Kasumi-1 (cell line): ENCODE measurements at regions not wholly inside any gene's neighbourhood (a gene's known extent, or its start where the extent isn't known, plus 50 kb on each side); places are given as distances from the start of the nearest gene placed in this dataset.

Experiments
- DNase-seq, 2 experiments: peaks; one replicate each; lab custom pipeline; 2025; lab: John Stamatoyannopoulos, UW

DNA sequence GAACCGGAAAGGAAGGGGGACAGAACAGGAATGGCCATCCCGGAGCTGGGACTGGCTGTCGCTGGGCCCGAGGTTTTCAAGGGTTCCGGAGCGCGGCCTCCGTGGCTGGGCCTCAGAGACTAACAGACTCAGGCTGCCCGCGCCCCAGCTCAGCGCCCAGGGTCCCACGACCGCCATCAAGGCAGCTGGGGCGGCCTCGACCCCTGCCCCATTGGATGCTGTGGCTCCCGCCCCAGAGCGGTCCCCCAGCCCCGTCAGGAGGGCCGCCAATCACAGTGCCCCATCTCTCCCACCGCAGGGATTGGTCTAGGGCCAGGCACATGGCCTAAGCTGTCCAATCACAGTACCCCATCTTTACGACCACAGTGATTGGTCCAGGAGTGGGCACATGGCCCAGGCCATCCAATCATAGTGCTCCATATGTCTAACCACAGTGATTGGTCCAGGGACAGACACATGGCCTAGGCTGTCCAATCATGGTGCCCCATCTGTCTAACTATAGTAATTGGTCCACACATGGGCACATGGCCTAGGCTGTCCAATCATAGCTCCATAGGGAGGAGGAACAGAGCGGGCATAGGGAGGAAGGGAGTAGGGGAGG, 105.3 kb upstream of the NKX1-1 start:
- no peak for DNase-seq

DNA sequence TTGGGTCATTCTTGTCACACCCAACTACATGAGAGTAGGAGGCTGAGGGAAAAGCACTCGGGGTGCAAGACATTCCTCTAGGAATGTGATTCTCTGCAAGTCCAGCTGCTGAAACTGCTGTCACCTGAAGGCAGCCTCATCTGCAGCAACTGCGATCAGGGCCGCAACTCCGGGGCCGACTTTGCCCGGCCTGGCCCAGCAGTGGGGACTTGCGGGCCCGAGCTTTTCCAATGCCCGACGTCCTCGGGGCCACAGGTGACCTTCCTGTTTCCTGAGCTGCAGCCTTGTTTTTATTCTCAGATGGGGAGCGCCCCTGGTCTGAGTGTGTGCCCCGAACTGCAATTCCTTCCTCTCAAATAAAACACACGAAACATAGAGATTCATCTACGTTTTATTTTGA, 104.7 kb upstream of the NKX1-1 start:
- no peak for DNase-seq

DNA sequence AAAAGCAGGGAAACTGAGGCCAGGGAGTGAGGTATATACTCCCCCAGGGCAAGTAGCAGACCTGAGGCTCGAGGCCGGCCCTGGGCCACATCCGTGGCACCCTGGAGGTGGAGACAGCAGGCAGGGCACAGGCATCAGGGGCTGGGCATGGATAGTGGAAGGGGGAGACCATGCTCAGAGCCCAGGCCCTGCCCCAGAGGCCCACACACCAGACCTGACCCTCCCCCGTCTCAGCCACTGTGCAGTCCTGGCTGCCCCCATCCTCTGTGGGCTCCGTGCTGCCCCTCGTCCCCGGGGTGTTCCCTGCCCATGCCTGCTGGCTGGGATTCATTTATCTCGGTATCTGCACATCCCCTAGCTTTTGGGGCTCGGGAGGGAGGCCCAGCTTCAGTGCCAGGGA, 103.1 kb upstream of the NKX1-1 start:
- DNase-seq, result no peak

DNA sequence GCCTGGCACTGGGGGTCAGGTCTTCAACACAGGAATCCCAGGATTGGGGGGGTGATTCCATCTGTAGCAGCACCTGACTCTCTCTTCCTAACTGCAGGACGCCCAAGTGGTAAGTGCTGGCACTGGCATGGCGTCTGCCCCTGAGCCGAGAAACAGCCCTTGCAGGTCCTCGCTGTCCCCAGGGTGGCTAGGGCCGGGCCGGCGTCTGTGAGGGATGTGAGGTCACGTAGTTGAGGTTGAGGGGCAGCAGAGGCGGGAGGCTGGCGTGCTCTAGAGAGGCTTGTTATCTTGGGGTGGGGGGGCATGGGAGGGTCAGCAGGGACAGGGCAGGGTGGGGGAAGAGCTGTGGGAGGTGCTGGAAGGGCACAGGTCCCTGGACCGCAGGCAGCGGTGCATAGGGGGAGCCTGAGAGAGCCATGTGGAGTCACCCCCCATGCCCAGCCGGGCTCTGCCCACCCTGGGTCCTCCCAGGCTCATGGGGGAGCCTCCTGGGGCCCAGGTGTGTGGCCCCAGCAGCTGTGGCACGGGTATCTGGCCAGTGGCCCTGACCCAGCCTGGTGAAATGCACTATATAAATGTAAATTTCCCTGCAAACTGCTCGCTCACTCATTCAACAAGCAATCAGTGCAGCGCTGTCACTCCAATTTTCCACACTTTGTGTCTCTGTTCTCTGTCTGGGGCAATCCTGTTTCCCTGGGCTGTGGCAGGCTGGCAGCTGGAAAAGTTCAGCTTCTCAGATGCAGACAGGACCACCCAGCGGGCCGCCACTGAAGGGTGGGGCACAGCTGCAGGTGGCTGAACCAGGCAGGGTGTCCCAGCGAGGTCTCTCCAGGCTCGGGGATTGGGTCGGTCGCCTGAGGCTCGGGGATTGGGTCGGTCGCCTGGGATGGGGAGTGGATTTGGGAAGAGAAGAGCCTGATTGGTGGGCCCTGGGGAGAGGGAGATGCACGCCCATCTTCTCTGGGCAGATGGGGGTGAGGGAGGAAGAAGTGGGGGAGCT, 102.2 kb upstream of the NKX1-1 start:
- no peak for DNase-seq

DNA sequence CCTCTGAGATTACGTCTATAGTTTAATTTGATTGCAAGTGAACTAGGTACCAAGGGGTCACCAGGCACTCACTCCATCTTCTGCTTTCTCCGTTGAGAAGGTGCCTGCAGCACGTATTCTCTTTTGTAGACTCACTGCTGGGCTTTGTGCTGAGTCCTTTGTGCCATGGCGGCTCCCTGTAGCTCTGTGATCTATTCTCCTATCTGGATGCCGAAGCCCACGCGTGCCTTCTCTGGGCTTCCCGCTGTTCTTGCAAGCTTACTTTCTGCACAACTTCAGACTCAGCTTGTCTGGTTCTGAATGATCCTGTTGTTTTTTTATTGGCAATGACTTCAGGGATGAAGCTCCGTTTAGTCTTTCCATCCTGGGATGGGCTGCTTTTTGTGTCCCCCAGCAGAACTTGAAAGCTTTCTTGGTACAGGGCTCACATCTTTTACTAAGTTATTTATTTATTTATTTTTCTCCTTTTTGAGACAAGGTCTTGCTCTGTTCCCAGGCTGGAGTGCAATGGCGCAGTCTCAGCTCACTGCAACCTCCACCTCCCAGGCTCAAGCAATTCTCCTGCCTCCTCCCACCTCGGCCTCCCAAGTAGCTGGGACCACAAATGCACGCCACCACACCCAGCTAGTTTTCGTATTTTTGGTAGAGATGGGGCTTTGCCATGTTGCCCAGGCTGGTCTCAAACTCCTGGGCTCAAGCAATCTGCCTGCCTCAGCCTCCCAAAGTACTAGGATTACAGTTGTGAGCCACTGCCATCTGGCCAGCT, 100.9 kb upstream of the NKX1-1 start:
- DNase-seq, result no peak

DNA sequence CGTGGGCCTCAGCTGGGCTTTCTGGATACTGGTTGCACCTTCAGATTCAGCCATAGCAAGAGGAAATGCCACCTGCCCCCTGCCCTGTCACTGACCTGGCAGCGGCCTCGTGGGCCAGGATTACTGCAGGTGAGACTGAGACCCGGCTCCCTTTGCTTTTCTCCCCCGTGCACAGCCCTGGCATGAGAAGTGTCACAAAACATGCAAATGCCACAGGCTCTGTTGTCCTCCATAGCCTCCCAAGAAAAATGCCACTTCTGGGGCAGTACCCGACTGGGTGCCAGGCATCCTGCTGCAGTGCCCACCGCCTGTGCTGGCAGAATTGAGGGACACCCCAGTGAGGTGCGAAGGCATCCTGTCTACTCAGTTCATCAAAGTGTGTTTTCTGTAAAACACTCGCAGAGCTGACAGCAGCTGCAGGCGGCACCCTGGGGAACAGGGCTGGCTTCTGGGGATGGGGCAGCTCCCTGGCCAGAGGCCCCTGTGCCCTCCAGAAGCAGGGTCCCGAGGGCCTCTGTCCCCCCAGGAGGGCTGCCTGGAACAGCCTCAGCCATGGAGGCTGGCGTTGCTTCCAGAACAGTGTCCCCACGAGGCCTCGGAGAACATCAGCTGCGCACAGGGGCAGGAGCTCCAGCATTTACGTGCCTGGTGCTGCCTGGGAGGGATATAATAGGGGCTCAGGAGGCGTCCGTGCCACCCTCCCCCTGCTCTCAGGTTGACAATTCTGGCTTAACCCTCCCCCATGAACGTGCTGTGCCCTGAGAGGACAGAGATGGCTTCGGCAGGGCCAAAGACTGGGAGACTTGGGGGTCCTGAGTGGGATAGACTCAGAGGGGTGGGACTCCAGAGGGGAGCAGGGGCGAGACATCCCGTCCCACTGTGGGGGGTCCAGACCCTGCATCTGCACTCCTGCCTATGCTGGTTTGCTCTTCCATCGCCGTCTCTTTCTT, 99.5 kb upstream of the NKX1-1 start:
- DNase-seq, result no peak

DNA sequence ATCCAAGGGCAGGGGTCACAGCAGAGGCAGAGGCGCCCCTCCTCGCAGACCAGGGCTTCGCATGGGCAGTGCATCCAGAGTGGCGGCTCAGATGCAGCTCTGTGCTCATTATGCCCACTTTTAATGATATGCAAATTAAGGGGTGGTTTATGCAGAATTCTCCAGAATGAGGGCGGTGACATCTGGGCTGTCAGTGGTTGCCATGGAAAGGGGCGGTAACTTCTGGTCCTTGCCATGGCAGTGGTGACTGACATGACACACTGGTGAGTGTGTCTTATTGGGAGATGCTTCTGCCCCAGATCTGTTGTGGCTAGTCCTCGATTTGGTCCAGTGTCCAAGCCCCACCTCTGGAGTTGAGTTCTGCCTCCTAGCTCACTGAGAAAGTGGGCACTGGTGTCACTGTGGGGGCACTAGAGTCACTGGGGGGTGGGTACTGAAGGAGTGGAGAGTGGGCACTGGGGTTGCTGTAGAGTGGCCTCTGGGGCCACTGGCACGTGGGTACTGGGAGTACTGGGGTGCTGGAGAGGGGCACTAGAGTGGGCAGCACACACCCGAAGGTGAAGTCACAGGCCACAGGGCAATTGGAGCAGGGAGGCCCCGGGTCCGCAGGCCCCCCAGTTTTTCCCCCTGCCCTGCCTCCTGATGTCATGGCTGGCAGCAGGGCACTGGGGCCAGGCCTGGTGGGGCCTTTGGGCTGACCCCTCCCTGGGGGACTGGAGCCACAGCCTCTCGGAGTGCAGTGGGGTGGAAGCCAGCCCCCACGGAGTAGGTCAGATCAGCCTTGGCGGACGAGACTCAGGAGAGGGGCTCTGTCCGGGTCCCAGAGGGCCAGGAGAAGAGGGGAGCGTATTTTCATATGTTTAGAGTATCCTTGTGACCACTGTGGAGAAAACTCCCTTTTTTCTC, 98.6 kb upstream of the NKX1-1 start:
- no peak for DNase-seq

DNA sequence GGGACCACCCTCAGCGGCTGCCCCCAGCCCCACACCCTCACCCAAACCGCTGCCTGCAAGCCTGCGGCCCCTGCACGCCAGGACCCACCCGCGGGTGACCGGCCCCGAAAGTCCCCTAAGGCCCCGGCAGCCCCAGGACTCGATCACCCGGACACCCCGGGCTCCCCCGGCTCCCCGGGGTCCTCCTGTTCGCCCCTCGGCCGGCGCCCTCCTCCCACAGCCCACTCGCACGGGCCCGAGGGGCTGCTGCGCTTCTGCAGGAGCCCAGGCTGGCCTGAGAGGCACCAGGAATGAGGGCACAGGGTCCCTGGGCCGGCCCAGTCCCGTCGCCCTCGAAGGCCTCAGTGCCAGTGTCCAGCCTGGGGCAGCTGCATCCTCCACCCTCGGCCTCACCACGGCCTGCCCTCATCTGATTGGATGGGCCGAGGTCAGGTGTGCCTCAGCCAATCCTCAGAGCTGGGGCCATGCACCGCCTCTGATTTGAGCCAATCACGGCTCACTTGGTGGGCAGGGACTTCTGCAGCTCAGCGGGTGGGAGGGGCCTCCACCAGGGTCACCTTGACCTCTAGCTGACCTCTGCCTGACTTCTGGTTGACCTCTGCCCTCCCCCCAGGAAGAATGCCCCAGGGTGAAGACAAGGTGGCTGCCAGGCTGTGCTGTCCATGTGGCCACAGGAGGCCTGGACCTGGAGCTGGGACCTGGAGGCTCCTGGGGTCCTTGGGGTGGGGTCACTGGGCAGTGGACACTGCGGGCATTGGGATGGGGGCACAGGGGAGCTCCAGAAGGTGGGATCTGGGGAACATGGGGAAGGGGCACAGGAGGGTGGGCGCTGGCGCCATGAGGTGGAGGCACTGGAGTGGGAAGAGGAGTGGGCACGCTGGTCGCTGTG, 97.6 kb upstream of the NKX1-1 start:
- DNase-seq, result no peak

DNA sequence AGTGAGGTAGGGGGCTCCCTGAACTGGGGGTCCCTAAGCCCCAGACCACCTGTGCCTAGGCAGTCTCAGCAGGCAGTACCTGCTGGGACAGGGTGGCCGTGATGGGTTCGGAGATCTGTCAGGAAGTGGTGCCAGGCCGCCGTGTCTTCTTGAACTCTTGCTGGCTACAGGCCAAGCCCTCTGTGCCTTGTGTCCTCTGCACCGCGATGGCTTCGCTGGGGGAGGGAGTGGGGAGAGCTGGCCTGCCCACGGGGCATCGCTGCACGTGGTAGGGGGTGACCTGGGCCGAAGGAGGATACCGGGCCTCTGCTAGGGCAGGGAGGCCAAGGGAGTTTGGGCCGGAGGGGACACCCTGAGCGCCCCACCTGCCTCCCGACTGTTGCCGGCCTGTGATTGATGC, 96.7 kb upstream of the NKX1-1 start:
- DNase-seq, result no peak

DNA sequence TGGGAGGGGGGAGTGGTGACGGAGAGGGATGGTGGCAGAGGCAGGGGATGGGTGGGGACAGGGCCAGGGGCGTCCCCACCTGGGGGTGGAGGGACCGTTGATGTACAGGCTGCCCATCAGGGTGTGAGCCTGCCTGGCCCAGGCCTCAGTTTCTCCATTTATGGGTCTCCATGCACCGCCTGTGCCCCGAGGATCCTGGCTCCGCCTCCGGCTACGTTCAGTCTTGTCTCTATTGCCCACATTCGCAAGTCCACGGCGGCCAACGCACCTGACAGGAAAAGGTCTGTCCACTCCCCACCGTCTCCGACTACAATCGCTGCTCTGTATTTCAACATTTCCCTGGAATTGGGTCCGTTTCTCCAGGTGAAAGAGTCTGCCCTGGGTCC, 96.3 kb upstream of the NKX1-1 start:
- no peak for DNase-seq

DNA sequence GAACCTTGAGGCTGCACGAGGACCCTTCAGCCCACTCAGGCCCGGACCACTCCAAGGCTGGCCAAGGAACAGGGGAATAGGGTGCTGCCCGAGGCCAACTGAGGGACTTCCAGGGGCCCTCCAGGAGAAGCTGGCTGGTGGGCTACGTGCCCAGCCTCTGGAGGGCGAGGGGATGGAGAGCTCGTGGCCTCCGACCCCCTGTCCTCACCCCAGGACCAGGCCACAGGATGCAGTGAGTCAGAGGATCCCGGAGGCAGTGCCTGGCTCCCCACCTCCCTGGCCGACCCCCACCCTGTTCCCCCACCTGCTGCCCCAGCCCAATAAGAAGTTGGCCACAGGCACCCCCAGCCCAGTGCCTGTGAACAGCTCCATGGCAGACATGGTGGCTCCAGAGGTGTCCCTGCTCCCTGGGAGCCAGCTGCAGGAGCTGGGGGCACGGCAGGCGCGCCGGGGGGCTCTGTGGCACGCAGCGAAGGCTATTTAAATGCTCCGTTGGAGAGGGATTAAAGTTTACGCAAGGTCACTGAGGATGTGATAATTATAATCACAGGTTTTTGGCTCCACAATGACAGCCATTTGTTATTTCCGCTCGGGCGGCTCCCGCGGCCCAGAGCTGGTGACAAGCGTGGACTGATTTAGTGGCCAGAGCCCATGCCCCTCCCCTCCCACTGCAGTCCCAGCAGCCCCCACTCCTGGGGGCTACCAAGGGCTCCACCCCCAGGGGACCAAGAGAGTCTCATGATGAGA, 95.7 kb upstream of the NKX1-1 start:
- DNase-seq, result no peak

DNA sequence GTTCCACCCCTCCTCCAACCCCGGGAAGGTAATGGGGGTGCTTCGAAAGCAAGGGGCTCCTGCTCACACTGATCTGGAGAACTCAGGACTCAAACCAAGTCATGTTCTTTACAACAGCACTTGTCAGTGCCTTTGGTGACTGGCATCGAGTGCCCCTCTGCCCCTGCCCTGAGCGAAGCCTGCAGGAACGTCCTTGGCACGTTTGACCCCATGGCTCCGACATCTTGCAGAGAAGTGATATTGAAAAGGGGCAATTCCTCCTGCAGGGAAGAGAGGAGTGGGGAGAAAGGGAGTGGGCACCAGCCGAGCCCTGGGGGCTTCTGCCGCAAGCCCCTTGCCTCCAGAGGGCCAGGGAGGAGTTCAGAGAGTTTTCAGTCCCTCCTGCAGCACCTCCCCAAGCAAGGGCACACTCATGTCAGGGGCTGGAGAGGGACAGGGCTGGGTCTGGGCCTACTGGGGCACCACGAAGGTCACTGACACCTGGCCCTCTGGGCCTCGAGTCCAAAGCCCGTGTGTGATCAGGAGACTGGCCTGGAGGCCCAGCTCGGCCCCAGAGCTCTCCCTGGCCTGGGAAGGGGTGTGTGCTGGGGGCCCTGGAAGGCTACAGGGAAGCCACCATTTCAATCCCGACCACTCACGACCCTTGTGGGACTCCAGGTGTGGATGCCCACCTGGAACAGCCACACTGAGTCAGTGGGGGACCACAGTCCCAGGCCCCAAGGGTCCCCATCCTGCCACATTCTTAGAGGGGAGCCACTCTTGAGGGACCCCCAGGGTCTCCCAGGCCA, 94.9 kb upstream of the NKX1-1 start:
- no peak for DNase-seq

DNA sequence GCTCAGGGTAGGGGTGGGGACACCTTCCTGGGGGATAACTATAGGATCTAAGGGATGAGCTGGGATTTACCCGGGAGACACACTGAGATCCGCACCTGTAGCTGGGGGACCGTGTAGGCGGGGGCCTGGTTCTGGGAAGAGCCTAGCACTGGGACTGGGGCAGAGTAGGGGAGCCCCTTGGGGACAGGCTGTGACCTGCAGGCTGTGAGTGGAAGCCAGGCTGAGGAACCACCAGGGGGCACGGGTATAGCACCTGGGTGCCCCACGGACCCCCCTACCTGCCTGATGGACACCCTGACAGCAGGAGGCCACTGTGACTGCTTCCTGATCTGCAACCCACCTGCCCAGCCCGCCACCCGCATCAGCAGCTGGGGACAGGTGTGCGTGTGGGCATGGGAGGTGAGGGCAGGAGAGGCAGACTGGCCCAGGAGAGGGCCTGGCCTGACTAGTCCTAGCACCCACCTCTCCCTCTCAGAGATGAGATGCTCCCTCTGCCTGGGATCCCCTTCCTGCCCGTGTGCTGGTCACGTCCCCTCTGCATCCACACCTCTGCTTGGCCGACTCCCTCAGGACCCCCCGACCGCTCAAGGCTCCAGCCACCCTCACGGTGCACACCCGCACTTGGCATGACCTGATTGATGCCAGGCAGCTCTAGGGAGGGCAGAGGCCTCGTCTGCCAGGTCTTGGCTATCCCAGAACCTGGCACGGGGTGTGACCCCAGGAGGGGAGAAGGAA, 94.2 kb upstream of the NKX1-1 start:
- no peak for DNase-seq

DNA sequence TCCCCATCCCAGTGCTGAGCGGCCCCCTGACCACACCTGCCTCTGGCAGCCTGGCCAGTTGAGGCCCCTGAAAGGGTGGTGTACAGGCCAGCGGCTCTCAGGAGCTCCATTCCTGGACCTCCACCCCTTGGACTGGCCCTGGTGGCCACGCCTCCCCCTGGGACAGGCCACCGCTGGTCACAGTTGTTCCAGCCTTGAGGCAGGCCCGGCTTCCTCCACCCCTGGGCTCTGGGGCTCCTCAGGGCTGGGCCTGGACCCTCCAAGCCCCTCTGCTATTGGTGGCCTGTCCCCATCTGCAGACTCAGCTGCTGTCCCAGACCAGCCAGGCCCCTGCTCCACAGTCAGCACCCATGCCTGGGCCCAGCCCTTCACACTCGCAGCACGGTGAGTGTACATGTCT, 93.2 kb upstream of the NKX1-1 start:
- DNase-seq, result no peak

DNA sequence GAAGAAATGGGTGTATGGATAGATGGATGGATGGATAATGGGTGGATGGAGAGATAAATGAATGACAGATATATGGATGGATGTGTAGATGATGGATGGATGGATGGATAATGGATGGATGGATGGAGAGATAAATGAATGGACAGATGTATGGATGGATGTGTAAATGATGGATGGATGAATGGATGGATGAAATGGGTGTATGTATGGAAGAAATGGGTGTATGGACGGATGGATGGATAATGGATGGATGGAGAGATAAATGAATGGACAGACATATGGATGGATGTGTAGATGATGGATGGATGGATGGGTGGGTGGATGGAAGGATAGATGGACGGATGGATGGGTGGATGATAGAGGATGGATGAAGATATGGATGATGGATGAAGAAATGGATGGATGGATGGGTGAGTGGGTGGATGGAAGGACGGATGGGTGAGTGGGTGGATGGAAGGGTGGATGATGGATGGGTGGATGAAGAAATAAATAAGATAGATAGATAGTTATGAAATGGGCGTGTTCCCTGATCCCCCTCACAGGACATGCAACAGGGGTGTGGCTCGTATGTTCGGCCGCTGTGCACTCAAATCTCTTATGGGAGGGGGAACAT, 91.1 kb upstream of the NKX1-1 start:
- DNase-seq, result no peak

DNA sequence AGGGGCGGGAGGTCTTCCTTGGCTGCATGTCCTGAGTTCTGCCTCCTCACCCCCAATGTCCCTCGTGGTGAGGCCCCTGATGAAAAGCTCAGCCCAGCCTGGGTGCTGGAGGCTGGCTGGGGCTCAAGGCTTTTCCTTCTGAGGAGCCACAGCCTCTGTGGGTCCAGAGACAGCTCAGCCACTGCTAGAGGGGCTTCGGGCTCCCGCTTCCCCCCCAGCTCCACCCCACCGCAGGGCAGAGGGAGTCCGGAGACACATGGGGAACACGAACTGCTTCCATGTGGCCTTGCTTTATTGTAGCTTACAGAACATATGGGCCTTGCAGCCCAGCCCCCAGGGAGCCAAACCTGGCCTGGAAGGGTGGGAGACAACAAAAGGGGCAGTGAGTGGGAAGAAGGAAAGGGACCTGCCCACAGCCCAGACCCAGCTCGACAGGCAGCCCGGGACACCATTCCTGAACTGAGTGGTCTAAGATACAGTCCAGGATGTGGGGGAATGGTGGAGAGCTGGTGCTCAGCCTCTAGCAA, 89.9 kb upstream of the NKX1-1 start:
- no peak for DNase-seq
